ENCODE measurements at regions not wholly inside any gene's neighbourhood (a gene's known extent, or its start where the extent isn't known, plus 50 kb on each side); places are given as distances from the start of the nearest gene placed in this dataset.

DNA sequence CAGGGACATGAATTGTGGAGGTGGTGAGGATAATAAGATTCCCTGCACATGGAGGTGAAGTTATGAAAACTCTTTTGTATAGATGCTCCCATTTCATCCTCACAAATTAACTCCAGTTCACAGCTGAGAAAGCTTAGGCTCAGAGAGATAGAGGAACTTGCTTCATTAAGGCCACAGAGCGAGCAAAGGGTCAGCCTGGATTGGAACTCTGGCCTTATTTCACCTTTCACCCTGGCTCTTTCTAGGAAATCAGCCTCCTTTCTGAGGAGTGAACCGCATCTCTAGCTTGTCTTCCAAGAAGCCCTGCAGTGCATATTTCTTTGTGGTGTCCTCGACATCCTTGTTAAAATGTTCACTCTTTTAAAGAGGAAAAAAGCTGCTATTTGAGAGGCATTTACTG is 58.0 kb upstream of the SLC25A26 start:
- TF ChIP-seq CTCF (IDR thresholded peaks at IDR 0.05) (no peak), ZFX (IDR thresholded peaks at IDR 0.05; ENCODE audit: borderline replicate concordance) (no peak)

Measured in 22Rv1 (cell line).